HG02938 (cell line): ENCODE measurements at regions not wholly inside any gene's neighbourhood (a gene's known extent, or its start where the extent isn't known, plus 50 kb on each side); places are given as distances from the start of the nearest gene placed in this dataset.

Experiments used
- ATAC-seq: cut with Tn5 transposase; IDR thresholded peaks from one replicate; pipeline ENCODE4 v1.9.1; 2021; ENCODE audit warnings: mild to moderate bottlenecking, moderate library complexity; ENCODE audit not compliant: unreplicated experiment

DNA sequence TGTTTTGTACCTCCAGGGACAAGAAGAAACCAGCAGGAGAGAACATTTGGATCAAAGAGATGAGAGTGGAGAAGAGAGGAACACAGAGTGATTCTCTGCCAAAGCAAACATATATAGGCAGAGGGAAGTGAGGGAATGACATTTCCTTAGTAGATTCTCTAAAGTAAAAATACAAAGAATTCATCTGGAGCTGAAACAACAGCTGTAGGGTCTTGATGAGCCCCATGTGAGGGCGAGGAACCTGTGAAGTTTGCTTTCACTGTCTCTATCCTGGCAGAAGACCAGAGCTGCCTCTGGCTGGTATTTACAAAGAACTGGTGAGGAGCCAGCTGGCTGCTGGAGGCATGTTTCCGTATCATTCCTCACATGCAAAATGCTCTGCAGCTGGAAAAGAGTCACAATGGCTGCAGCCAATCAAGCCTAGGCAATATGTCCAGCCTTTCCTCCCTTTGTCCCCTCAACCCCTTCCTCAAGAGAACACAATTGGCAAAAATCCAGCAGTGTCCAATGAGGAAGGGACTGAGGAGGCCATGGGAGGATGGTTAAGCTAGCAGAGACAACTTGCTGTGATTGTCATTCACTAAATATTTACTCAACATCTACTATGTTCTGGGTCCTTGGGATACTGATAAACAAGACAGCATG, 122.5 kb downstream of the PHLDA1 start:
- ATAC-seq: no peak

DNA sequence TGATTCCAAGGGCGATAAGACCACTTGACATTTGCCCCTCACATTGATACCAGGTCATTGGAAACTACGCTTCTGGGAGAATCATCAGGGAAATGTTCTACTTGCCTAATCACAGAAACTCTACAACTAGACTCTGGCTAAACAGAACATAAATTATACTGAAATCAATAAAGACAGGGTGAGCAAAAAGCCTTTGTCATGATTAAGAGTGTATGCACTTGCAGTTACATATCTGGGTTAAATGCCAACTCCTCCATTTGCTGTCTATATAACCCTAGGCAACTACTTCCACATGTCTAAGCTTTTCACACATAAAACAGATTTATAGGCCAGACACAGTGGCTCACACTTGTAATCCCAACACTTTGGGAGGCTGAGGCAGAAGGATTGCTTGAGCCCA, 125.7 kb downstream of the PHLDA1 start:
- no peak for ATAC-seq

DNA sequence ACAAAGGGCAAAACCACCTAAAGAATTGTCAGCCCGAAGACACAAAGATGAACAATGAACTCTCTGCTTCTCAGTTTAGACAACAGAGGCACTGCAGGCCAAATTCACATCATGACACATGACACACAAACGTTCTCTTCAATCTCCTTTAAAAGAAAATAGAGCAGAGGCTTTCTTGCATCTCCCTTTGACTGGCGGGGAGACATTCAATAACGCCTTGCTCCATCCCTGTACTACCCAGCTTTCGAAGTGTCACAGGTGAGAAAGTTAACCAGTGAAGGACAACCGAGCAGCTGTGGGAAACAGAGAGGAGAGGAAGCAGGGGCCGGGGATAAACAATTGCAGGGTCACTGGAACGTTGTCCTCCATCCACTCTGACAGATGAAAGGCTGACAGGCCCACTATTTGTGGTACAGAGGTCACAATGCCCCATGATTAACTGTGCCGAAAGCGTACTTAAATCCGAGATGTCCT, 130.8 kb downstream of the PHLDA1 start:
- no peak for ATAC-seq

DNA sequence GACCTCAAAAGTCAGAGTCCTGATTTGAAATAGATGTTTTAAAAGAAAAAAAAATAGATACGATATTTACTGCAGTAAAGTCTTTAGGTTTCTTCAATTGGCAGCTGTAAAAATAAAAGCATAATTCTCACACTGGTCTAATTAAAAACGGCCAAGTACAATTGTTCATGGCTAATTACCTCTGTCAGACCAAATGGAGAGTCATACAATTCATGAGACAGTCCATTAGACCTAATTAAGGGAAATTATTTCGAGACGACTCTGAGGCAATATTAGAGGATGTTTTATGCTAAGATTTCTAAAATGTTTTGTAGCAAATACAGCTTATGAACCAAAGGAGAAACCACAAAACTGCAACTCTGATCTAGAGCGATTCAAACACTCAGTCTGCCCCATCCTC, 131.3 kb downstream of the PHLDA1 start:
- ATAC-seq: no peak

DNA sequence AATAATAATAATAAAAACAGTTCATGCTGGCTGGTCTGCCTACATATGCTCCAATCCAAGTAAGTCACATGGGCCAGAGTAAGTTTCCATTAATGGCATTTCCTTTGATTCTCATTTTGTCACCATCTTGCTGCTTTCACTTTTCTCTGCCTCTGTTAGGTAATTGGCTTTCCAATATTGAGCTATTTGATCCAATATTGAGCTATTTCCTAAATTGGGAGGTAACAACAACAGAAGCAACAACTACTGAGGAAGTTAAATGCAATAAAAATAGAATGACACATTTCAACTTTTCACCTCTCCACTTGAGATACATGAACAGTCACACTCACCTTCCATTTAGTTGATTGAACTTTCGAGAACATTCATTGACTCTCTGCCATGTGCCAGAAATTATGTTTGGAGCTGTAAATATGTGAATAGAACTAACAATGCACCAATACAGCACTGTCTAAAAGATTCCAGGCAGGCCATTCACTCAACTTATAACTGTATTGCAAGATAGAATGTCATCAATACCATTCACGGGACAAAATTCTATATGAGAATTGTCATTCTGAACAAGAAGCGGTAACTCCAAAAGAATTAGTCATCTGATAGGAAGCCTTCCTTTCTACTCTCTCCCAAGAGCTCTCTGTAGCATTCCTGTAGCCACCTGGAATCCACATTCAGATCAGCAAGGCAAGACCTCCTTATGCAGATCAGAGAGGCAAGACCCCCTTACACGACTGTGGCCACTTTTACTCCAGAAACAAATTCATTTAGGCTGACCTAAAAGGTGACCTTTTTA, 136.4 kb downstream of the PHLDA1 start:
- no peak for ATAC-seq

DNA sequence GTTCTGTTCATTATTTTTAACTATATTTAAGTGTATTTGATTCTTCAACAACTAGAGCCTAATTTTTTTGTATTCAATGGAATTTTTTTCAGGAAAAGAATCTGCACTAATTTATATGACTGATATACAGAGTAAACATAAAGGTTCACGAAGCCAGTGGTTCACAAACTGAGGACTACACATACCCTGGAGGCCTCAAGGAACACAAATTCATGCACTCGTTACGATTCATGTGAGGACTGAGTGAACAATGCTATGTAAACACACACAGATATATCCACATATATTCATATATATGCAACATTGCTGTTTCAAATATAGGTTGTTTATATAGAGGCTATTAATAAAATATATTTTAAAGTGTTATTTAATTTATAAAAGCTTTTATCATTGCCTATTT, 137.8 kb downstream of the PHLDA1 start:
- ATAC-seq: no peak

DNA sequence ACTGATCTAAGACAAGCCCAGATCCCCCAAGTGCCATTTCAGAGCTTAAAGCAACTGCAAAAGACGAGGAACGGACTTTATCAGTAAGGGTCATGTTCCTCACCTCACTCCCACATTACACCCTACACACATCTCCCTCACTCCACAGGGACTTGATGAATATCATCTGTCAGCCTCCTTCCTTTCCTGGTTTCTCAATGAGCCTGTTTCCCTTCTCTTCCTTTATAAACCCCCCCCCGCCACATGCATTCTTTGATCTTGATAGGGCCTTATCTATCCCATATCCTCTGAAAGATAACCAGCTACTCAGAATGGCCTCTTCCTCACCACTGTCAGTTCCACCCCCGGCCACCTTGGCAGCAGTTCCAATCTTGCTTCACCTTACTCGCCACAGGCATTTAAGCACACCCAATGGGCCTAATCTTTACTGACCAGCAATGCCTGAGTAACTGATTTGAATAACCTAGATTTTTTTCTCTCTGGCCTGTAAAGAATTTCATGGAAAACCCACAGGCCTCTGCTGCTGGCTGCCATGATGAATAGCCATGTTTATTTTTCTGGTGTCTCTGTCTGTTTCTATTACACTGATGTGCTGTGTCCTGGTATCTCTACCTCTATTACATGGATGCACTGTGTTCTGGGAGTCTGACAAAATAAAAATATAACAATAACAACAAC, 138.7 kb downstream of the PHLDA1 start:
- no peak for ATAC-seq

DNA sequence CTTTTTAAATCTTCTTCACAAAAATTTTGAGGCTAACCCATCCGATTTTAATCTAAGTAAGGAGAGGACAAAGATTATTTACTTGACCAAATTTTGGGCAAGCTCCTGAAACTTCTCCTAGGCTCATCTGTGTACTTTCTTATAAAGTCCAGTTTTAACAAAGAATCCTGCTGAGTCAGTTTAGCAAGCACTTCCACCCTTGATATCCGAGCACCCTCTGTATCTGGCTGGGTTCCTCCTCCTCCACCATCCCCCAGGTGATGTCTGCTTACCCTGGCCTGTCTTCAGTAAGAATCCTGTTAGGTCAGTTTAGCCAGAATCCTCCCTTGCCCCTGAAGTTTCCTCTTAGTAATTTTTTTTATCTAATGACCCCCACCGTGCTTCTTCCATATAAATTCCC, 140.5 kb downstream of the PHLDA1 start:
- ATAC-seq: no peak

DNA sequence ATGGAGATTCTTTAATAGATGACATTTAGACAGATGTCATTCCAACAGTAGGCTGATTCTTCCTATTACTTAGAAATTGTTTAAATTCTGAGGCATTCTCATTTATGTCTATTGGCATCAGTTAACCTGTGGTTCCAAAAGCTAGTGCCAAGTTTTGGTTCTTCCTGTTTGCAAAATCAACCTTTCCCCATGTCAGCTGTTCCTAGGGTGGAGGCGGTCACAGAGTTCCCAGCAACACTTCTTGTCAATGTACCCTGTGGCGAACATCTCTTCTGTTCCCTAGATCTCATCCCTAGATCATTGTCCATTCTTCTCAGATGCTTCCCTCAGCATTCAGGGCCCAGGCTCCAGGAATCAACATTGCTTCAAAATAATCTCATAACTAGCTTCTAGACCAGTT, 140.9 kb downstream of the PHLDA1 start:
- no peak for ATAC-seq

DNA sequence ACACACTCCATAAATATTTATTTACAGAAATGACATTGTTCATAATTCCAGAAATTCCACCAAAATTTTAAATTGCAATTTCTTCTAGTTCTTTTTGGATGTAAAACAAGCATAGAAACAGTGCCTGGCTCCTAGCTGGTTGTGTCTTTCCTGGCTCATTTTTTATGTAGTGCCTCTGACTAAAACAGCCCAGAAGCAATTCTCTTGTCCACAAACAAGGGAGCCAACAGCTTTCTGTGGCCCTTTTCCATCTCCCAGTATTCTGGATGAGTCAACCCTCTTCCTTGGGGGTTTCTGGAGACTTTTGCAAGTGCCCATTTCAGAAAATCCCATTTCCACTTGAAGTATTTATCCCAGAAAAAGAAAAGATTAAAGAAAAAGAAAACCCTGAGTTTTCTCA, 141.4 kb downstream of the PHLDA1 start:
- no peak for ATAC-seq

DNA sequence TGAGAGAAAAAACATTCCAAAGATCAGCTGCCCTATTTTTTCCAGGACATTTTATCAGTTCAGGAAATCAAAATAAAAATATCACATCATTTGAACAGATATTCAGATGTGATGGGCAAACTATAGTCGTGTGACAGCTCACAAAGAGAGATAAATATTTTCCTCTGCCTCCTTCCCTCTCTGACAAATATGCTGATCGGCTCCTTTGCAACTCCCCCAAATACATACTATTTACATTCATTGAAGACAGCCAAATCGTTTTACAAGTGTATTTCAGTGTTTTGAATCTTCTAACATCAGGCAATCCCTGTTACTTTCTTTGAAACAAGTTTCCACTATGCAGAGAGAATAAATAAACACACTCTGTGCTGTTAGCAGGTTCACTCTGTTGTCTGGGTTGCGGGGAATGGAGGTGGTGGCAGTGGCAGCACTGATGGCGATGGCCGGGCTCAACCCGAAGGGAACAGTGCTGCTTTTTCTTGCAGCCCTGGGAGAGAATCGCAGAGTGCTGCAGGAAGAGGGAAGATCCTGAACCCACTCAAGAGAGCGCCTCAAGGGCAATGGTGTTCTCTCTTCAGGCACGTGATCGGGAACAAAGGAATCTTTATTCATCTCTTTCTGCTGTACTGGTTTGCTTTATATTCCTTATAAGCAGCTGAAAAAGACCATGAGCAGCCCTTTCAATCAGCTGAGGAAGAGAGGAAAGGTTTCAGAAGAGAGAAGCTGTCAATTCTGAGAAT, 142.5 kb downstream of the PHLDA1 start:
- ATAC-seq: no peak

DNA sequence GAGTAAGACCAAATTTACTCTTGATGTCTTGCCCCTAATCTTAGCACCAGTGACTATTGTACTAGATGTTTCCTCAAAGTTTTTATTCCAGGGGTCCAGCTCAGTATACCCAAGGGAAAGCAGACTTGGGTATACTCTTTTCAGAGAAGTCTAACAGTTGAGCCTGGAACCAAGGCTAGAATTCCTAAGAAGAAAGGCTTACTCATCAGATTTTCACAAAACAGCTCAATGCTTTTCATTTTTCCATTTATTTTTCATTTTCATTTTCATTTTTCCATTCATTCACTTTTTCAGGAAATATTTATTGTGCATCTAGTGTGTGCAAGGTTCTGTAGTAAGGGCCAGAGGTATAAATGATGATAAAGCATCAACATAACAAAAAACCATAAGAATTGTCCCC, 143.2 kb downstream of the PHLDA1 start:
- no peak for ATAC-seq

DNA sequence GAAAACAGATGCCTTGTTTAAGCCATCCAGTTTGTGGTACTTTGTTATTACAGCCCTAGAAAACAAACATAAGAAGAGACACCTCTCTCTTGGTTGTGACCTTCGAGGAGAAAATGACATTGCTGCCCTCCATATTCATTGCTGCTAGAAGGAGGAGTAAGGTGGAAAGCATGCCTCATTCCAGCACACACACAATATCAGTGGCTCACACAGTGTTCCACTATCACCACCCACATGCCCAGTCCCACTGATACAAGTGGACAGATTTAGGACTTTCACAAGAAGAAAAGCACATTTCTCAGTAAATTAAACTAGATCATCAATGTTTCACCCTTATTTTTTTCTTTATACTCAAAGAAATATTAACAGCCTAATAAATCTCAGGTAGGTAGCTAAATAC, 143.6 kb downstream of the PHLDA1 start:
- ATAC-seq: no peak

DNA sequence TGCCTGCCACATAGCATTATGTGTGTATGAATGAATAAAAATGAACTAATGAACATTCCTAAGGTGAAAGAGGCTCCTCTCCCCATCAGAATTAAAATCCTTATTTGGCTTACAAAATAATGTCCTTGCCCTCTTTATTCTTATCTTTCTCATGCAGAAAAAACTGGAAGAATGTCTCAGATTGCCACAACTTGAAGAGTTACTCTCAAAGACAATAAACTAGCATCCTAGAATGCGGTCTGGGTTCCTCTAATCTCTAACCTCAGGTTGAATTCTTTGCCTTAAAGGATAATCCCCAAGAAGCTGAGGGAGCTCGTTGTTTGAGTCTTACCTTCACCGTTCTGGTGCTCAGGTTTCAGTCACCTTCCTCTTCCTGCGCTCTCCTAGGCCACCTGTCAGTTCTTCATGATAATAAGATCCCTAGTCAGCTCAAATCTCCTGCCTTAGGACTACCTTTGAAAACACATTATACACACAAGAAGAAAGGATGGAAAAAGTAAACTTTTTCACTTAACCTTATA, 147.1 kb downstream of the PHLDA1 start:
- no peak for ATAC-seq

DNA sequence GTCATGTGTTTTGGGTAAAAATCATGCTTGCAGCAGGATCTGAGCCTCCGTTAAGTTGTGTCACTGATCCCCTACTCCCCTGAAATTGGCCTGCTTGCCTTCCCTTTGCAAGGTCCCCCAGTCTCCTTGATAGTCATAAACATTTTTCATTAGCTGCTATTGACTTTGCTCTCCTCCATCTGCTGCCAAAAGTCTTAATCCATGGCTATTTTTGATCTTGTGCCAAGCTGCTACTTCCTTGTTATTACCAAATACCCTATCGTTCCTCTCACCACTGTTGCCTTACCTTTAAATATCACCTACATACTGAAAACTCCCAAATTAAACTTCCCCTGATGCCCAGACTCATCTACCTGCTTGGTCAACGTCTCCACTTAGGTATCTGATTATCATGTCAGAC, 148.3 kb downstream of the PHLDA1 start:
- ATAC-seq: no peak

DNA sequence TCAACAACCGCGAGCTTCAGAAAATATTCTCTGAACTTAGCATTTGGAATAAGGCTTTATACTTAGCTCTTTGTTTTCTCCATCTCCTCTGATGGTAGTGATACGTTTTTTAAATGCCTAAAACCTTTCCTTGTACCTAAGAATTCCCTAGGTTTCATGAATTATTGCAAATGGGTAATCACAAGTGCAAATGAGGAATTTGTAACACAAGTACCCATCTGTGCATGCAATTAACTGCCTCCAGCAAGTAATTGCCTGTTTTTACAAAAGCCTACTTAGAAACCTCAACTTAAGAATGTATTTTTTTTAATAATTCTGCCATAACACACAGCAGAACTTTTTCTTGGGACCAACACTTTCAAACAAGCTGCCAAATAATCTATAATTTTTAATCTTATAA, 149.2 kb downstream of the PHLDA1 start:
- no peak for ATAC-seq

DNA sequence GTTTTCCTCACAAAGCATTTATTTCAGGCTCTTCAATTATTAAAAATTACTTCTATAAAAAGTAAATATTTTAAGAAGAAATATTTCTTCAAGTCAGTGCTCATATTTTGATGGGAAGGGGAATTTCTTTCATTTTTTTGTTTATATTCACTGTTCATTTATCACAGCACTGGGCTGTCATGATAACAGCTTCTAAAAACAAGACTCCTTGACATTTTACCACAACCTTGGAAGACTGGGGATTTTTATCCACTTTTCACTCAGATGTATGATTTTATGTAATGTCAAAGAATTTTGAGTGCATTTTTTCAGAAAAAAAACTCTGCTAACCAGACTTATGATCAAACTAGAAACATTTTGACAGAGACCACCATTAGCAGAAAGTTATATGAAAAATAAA, 149.7 kb downstream of the PHLDA1 start:
- no peak for ATAC-seq

DNA sequence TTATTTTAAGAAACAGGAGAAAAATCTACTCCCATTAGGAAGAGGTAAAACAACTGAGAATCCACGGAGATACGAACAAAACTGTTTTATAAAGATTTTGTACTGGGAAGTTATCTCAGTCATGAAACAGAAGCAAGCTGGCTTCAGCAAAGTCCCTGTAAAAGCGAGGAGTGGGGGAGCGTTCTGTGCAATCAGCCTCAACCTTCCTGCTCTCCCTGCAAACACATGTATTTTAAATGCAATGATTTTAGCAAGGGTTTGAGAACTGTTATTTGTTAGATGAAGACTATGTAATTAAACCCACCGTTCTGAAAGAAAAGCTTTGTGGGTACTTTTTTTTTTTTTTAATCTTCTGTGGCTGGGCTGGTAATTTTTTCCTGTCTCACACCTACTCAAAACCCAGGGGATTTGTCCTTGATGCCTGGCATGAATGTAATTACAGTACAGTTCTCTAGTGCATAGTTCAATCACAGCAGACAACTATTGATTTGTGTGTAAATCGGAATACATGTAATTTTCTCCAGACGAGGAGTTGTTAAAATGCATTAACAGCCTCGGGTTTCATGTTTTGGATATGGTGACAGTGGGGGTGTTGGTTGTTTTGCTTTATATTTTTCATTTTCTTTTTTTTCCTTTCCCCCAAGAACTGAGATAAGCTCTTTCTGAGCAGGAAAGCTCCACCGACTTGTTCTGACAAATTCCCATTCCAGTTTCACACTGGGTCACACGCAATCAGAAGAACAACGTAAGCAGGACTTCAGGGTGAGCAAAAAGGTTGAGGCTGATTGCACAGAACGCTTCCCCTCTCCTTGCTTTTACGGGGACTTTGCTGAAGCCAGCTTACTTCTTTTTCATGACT, 153.6 kb downstream of the PHLDA1 start:
- ATAC-seq: no peak

DNA sequence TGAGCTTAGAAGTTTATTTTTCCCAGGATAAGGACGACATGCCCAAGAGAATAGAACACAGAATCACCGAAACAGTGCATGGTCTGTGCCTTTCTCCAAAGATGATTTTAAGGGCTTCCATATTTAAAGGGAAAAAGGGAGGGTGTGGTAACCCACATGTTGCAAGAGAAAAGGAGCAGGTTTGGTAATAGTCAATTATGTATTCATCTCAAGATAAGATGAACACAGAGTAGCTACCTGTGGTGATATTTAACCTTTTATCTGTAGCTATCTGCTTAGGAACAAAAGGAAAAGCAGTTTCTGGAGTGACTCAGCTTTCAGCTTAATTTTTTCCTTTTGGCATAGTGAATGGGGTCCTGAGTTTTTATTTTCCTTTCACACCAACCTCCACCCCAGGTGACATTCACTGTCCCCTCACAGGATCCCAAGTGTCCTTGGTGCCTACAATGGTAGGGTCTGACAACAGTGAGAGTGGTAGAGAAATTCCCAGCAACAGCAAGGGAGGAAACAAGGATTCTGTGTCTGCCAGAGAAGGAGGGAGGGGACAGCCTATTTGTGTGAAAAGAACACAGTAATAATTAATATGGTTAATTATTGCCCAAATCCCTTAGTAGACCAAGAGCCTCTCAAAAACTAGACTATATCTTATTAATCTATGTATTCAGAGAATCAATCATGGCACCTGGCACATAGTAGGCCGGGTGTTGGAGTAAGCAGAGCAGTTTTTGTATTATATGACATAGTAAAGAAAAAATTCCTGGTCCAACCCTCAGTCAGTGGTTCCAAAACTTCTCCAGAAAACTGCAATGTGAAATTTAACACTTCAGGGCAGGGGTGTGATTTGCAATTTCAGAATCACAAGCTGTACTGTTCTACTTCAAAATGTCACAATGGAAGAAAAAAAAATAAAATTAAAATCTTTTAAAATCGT, 154.5 kb downstream of the PHLDA1 start:
- ATAC-seq: no peak
